ENCODE measurements at regions not wholly inside any gene's neighbourhood (a gene's known extent, or its start where the extent isn't known, plus 50 kb on each side); places are given as distances from the start of the nearest gene placed in this dataset.

DNA sequence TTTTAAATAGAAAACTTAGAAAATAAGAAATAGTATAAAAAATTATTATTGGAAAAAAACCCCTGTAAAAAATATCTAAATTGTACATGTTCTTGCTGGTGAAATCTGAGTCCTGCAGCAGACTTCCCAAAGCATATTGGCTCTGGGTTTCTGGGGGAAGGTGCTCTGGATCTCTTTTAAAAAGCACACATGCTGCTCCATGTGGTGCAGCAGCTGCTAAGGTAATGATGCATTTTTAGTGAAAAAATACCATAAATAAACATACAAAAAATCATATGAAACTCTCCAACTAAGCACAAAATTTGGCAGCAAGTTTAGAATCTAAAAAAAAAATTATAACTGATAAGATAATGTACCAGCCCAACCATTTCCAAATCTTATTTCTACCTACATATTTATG, 216.5 kb downstream of the GPD2 start:
- no peaks in the 10 kb centered on the region for H3K9me2 ChIP-seq (replicated peaks; ENCODE audit: insufficient read depth, low read length)
- H3K4me2 ChIP-seq (ENCODE audit: low read depth, low read length, poor library complexity, severe bottlenecking) = no peak overlapping the region

DNA sequence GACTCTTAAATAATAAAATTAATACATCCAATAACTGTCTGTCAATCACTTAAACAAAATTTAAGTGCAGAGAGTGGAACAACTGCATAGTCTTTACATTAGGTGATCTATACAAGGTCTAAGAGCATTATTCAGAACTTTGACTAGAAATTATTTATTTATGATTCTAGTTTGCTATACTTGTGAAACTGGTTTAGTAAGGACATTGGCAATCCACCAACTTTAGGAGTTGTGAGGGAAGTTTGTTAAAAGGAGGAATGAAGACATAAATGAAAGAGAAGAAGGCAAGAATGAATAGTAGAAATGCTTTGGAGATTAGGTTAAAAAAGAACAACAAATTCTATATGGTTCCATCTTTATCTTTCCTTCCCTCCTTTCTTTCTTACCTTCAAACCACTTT, 217.5 kb downstream of the GPD2 start:
- Histone ChIP-seq H3K9me2 (replicated peaks; ENCODE audit: insufficient read depth, low read length) (no peaks in the 10 kb centered on the region), H3K27ac (ENCODE audit: low read depth, low read length) (no peak overlapping the region), H4K20me1 (ENCODE audit: low read depth, low read length) (no peaks in the 10 kb centered on the region), H3K4me2 (ENCODE audit: low read depth, low read length, poor library complexity, severe bottlenecking) (no peak overlapping the region), H3K9ac (ENCODE audit: low read length) (no peak overlapping the region), H2AFZ (ENCODE audit: low read depth, low read length, severe bottlenecking) (no peak overlapping the region), H3K4me3 (ENCODE audit: insufficient read depth, low read length, poor library complexity, severe bottlenecking) (no peak overlapping the region), H3K27me3 (ENCODE audit: low read length) (no peaks in the 10 kb centered on the region), H3K9me3 (ENCODE audit: insufficient read depth, low read length) (no peaks in the 10 kb centered on the region), H3K79me2 (ENCODE audit: insufficient read depth, low read length) (no peaks in the 10 kb centered on the region), H3F3A (ENCODE audit: insufficient read depth) (no peaks in the 10 kb centered on the region), H3K36me3 (ENCODE audit: low read length) (no peaks in the 10 kb centered on the region)
- TF ChIP-seq EZH2phosphoT487 (conservative IDR thresholded peaks at IDR 0.05; ENCODE audit: low read length) = no peak
- TF ChIP-seq, protein P1, sequence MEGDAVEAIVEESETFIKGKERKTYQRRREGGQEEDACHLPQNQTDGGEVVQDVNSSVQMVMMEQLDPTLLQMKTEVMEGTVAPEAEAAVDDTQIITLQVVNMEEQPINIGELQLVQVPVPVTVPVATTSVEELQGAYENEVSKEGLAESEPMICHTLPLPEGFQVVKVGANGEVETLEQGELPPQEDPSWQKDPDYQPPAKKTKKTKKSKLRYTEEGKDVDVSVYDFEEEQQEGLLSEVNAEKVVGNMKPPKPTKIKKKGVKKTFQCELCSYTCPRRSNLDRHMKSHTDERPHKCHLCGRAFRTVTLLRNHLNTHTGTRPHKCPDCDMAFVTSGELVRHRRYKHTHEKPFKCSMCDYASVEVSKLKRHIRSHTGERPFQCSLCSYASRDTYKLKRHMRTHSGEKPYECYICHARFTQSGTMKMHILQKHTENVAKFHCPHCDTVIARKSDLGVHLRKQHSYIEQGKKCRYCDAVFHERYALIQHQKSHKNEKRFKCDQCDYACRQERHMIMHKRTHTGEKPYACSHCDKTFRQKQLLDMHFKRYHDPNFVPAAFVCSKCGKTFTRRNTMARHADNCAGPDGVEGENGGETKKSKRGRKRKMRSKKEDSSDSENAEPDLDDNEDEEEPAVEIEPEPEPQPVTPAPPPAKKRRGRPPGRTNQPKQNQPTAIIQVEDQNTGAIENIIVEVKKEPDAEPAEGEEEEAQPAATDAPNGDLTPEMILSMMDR (IDR thresholded peaks at IDR 0.05; ENCODE audit: insufficient read depth, low read length, poor library complexity, severe bottlenecking) = no peak

More for the DNA sequence above, 216.5 kb downstream of the GPD2 start:
- no peak overlapping the region for H3K9ac ChIP-seq (ENCODE audit: low read length)
- no peaks in the 10 kb centered on the region for H3F3A ChIP-seq (ENCODE audit: insufficient read depth)
- H3K36me3 ChIP-seq (ENCODE audit: low read length) = no peaks in the 10 kb centered on the region
- H3K4me3 ChIP-seq (ENCODE audit: insufficient read depth, low read length, poor library complexity, severe bottlenecking) = no peak overlapping the region
- no peaks in the 10 kb centered on the region for H3K27me3 ChIP-seq (ENCODE audit: low read length)
- H3K27ac ChIP-seq (ENCODE audit: low read depth, low read length) = no peak overlapping the region
- H3K9me3 ChIP-seq (ENCODE audit: insufficient read depth, low read length) = no peaks in the 10 kb centered on the region
- no peaks in the 10 kb centered on the region for H3K79me2 ChIP-seq (ENCODE audit: insufficient read depth, low read length)
- no peak overlapping the region for H2AFZ ChIP-seq (ENCODE audit: low read depth, low read length, severe bottlenecking)
- TF ChIP-seq EZH2phosphoT487 (conservative IDR thresholded peaks at IDR 0.05; ENCODE audit: low read length) = no peak
- TF ChIP-seq, protein P1 (IDR thresholded peaks at IDR 0.05; ENCODE audit: insufficient read depth, low read length, poor library complexity, severe bottlenecking) = no peak
- no peaks in the 10 kb centered on the region for H4K20me1 ChIP-seq (ENCODE audit: low read depth, low read length)

DNA sequence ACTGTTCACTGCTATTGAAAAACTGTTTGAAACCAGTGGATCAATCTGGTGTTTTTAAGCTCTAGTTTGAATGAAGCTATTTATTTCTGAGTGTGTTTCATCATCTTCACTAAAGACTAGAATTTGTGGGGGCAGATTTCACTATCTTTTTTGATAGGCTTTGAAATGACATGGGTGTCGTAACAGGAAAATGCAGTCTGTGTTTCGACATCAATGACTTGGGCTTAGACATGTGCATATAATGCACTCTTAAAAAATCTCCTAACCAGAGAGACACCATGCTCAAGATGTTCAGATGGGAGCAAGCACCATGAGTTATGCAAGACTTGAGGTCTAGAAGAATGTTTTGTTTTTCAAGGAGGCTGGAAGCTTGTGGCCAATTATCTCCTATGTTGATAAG, 221.6 kb downstream of the GPD2 start:
- Histone ChIP-seq H3K9me3 (ENCODE audit: insufficient read depth, low read length) (no peaks in the 10 kb centered on the region), H3K27me3 (ENCODE audit: low read length) (no peaks in the 10 kb centered on the region), H3K9me2 (replicated peaks; ENCODE audit: insufficient read depth, low read length) (no peaks in the 10 kb centered on the region), H4K20me1 (ENCODE audit: low read depth, low read length) (no peaks in the 10 kb centered on the region), H3K79me2 (ENCODE audit: insufficient read depth, low read length) (no peaks in the 10 kb centered on the region), H3K27ac (ENCODE audit: low read depth, low read length) (no peak overlapping the region), H3K4me2 (ENCODE audit: low read depth, low read length, poor library complexity, severe bottlenecking) (no peak overlapping the region), H2AFZ (ENCODE audit: low read depth, low read length, severe bottlenecking) (no peak overlapping the region), H3K4me3 (ENCODE audit: insufficient read depth, low read length, poor library complexity, severe bottlenecking) (no peak overlapping the region), H3K36me3 (ENCODE audit: low read length) (no peaks in the 10 kb centered on the region), H3F3A (ENCODE audit: insufficient read depth) (no peaks in the 10 kb centered on the region), H3K9ac (ENCODE audit: low read length) (no peak overlapping the region)
- TF ChIP-seq, protein P1 (IDR thresholded peaks at IDR 0.05; ENCODE audit: insufficient read depth, low read length, poor library complexity, severe bottlenecking) = no peak
- no peak for TF ChIP-seq EZH2phosphoT487 (conservative IDR thresholded peaks at IDR 0.05; ENCODE audit: low read length)

All from SU-DHL-6 (cell line).